Sigmoid colon (tissue), 6 donors: ENCODE measurements at regions not wholly inside any gene's neighbourhood (a gene's known extent, or its start where the extent isn't known, plus 50 kb on each side); places are given as distances from the start of the nearest gene placed in this dataset.

ENCODE experiments used
- DNase-seq: peaks from one replicate; pipeline ENCODE4 v3.0.0-alpha.2; 2019
- H3K27ac ChIP-seq, 4 donors: fragments of 200-600 bp; sonication (generic); one replicate each; pipeline ENCODE4 v1.5.1; 2016 to 2019; ENCODE audit warnings: mild to moderate bottlenecking in 1 of 4
- H3K27me3 ChIP-seq, 3 donors: fragments of 200-600 bp; sonication (generic); one replicate each; pipeline ENCODE4 v1.5.1; 2019; ENCODE audit warnings: mild to moderate bottlenecking in 1 of 3
- H3K36me3 ChIP-seq, 4 donors: fragments of 200-600 bp; sonication (generic); one replicate each; pipeline ENCODE4 v1.5.1; 2016 to 2019
- H3K4me1 ChIP-seq, 4 donors: fragments of 200-600 bp; sonication (generic); one replicate each; pipeline ENCODE4 v1.5.1; 2017 to 2019
- H3K4me3 ChIP-seq, 4 donors: fragments of 200-600 bp; sonication (generic); one replicate each; pipeline ENCODE4 v1.5.1; 2017 to 2019; ENCODE audit warnings: mild to moderate bottlenecking in 2 of 4, moderate library complexity in 1 of 4
- H3K9me3 ChIP-seq, 4 donors: fragments of 200-600 bp in 3 of 4; sonication (generic) in 3 of 4; one replicate each; pipeline versions ENCODE4 v1.5.1 to v1.6.1; 2013 to 2019
- EP300 ChIP-seq, 4 donors: sonication (generic); formaldehyde crosslinking; IDR thresholded peaks; one replicate each; pipeline ENCODE4 v1.6.1; 2017; ENCODE audit warnings: antibody characterized with exemption in 4 of 4
- POLR2A ChIP-seq, 2 donors: fragments of 450-650 bp; IDR thresholded peaks; one replicate each; pipeline ENCODE4 v1.6.1; 2016; ENCODE audit warnings: antibody characterized with exemption in 2 of 2, mild to moderate bottlenecking in 2 of 2, moderate library complexity in 2 of 2
- POLR2AphosphoS5 ChIP-seq, 4 donors: sonication (generic); formaldehyde crosslinking; IDR thresholded peaks; one replicate each; pipeline ENCODE4 v1.6.1; 2017; ENCODE audit warnings: antibody characterized with exemption in 4 of 4
- WGBS, 2 donors: extraction: QIAGEN DNeasy Blood & Tissue Kit; methylation state at CpG; one replicate each; pipeline ENCODE4 v1.1.7; 2013; 5-methylcytosine and 5-hydroxymethylcytosine counted together
- intact Hi-C: fragments of 100-400 bp; cut with DNase I; formaldehyde crosslinking; loops from one replicate; pipeline ENCODE4 v1.15.1; 2023
- TF ChIP-seq, protein P1 (sequence below), 4 experiments: fragments of 450-650 bp in 3 of 4; fragments of 200-600 bp in 1 of 4; IDR thresholded peaks; one replicate each; pipeline ENCODE4 v1.5.1; 2016 to 2019; ENCODE audit warnings: antibody characterized with exemption in 4 of 4, mild to moderate bottlenecking in 3 of 4, moderate library complexity in 2 of 4
- donor health status: healthy with polysubstance abuse.
- donor health status: healthy.

DNA sequence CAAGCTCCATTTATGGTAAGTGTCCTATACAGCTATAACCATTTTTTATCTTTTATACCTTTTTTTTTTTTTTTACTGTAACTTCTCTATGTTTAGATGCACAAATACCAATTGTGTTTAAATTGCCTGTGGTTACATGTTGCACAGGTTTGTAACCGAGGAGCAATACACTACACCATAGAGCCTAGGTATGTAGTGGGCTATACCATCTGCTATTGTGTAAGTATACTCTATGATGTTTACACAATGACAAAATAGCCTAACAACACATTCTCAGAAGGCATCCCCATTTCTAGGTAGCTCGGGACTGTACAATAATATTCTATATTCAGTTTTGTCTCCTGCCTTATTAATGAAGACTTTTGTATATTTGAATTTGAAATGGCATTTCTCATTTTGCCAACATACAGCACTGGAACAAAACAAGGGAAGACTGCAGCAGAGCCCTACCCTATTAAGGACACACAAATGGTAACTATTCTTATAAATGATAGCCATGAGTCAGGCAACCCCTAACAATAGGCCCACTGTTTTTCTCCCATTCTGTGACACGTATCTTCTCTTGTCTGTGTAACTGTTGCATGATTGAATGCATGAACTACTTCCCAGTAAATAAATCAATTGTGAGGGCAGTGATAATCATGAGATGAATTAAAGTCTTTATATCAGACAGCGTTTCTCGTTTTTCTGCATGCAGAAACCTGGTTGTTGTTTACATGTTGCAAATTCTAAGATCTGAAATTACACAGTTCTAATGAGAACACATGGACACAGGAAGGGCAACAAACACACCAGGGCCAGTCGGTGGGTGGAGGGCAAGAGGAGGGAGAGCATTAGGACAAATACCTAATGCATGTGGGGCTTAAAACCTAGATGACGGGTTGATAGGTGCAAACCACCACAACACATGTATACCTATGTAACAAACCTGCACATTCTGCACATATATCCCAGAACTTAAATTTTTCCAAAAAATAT, 173.9 kb downstream of the EPM2A start:
- H3K36me3 ChIP-seq: no peaks in the 10 kb centered on the region
- no peak overlapping the region for H3K27ac ChIP-seq
- intact Hi-C loops: no loop called here
- no peaks in the 10 kb centered on the region for H3K9me3 ChIP-seq
- no peaks in the 10 kb centered on the region for H3K27me3 ChIP-seq
- WGBS, 2 donors: 78 to 82% methylated on average over 7 of the region's 7 CpGs
- peaks cover 0 to 11% (median 6%) of the 10 kb centered on the region in 4 donors for H3K4me1 ChIP-seq
- no peak overlapping the region for H3K4me3 ChIP-seq
- no peak for DNase-seq
- TF ChIP-seq POLR2A (IDR thresholded peaks at IDR 0.05) (no peak), EP300 (IDR thresholded peaks at IDR 0.05) (no peak), POLR2AphosphoS5 (IDR thresholded peaks at IDR 0.05) (no peak)
- TF ChIP-seq, protein P1, sequence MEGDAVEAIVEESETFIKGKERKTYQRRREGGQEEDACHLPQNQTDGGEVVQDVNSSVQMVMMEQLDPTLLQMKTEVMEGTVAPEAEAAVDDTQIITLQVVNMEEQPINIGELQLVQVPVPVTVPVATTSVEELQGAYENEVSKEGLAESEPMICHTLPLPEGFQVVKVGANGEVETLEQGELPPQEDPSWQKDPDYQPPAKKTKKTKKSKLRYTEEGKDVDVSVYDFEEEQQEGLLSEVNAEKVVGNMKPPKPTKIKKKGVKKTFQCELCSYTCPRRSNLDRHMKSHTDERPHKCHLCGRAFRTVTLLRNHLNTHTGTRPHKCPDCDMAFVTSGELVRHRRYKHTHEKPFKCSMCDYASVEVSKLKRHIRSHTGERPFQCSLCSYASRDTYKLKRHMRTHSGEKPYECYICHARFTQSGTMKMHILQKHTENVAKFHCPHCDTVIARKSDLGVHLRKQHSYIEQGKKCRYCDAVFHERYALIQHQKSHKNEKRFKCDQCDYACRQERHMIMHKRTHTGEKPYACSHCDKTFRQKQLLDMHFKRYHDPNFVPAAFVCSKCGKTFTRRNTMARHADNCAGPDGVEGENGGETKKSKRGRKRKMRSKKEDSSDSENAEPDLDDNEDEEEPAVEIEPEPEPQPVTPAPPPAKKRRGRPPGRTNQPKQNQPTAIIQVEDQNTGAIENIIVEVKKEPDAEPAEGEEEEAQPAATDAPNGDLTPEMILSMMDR (IDR thresholded peaks at IDR 0.05): no peak

DNA sequence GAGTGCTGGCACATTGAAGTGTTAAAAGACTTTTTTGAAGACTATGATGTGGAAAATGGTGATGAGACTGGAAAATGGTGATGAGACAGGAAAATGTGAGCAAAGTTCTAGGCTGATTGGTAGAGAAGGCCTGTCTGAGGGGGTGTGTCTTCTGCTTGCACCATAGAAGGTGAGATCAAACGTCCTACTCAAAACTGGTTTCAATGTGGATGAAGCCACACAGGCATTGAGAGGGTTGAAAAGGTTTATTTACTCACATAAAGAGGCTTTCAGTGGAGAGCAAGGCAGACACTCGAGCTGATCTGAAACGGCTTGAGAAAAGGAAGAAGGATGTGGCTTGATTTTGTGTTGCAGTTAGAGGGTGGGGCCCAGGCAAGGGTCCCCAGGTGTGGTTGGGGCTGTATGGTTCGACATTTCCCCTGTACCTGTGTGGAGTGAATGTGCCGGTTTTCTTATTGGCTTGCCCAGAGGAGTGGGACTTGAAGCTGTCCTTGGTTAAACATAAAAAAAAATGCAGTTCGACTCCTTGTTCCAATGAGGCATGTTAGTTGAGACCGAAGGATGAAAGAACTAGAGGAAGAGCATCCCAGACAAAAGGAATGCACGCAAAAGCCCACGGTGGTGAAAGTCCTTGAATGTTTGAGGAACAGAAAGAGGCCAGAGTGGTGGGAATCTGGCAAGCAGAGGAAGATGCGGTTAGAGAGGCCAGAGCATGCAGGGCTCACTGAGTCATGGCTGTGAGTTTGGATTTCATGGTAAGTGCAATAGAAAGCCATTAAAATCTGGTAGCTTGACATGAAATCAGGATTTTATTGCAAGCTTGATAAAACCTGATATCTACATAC, 172.3 kb downstream of the EPM2A start:
- TF ChIP-seq EP300 (IDR thresholded peaks at IDR 0.05) (no peak), POLR2AphosphoS5 (IDR thresholded peaks at IDR 0.05) (no peak), POLR2A (IDR thresholded peaks at IDR 0.05) (no peak)
- TF ChIP-seq, protein P1 (IDR thresholded peaks at IDR 0.05): no peak
- Histone ChIP-seq H3K27me3 (no peaks in the 10 kb centered on the region), H3K4me1 (peaks cover 0 to 9% (median 6%) of the 10 kb centered on the region in 4 donors), H3K36me3 (no peaks in the 10 kb centered on the region), H3K9me3 (no peaks in the 10 kb centered on the region), H3K27ac (no peak overlapping the region), H3K4me3 (no peak overlapping the region)
- intact Hi-C loops: no loop called here
- DNase-seq: no peak
- WGBS, 2 donors: 69 to 74% methylated on average over 10 of the region's 10 CpGs

DNA sequence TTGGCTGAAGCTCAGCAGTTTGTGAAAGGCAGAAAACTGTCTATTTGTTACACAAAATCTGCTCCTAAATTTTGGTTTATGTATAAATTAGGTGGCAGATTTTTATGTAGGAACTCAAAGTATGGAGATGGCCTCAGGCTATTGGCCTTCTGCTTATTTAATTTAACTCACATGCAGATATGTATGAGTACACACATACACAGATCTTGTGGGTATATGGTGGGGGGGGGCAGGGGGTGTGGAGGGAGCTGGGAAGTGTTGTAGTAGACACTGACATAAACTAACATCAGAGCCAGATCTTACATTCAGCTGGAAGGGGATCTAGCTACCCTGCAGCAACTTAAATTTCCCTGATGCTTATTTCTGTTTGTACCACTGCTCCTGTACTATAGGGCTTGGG, 170.8 kb downstream of the EPM2A start:
- H3K4me3 ChIP-seq: no peak overlapping the region
- no peak for DNase-seq
- H3K4me1 ChIP-seq: peaks cover 0 to 9% (median 6%) of the 10 kb centered on the region in 4 donors
- H3K9me3 ChIP-seq: no peaks in the 10 kb centered on the region
- TF ChIP-seq EP300 (IDR thresholded peaks at IDR 0.05): no peak
- TF ChIP-seq, protein P1 (IDR thresholded peaks at IDR 0.05): no peak
- no peak for TF ChIP-seq POLR2A (IDR thresholded peaks at IDR 0.05)
- no peak for TF ChIP-seq POLR2AphosphoS5 (IDR thresholded peaks at IDR 0.05)
- no peaks in the 10 kb centered on the region for H3K27me3 ChIP-seq
- no peaks in the 10 kb centered on the region for H3K36me3 ChIP-seq
- no peak overlapping the region for H3K27ac ChIP-seq
- intact Hi-C loops: no loop called here

DNA sequence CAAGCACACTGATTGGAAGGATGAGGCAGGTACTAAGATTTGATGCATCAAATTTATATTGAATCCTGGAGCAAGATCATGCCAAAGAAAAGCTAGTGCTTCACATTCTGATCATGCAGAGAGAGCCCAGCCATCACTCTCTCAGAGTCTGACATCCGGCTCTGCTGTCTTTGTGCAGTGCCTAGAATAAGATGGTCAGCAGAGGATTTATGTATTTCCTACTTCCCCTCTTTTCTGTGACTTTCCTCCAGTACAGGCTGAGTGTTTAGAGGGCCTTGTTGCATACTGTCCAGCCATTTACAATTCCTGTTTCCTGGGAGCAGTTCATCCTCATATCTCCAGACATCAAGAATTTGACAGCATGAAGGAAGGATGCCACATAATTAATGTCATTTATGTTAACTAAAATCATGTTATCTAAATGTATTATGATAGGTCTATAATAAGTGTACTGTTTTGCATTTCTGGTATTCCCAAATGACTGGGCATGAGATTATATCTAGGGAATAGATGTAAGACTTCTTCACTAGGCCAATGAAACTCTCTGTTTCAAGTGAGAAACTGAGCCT, 167.6 kb downstream of the EPM2A start:
- intact Hi-C loops: no loop called here
- WGBS, 2 donors: 75 to 78% methylated on average over 1 of the region's 1 CpG

More for the DNA sequence above, 167.6 kb downstream of the EPM2A start:
- Histone ChIP-seq H3K4me1 (peaks cover 0 to 9% (median 6%) of the 10 kb centered on the region in 4 donors), H3K36me3 (no peaks in the 10 kb centered on the region), H3K4me3 (no peak overlapping the region), H3K27ac (no peak overlapping the region), H3K9me3 (no peaks in the 10 kb centered on the region), H3K27me3 (no peaks in the 10 kb centered on the region)
- DNase-seq: no peak
- TF ChIP-seq, protein P1 (IDR thresholded peaks at IDR 0.05): no peak
- TF ChIP-seq POLR2A (IDR thresholded peaks at IDR 0.05) (no peak), POLR2AphosphoS5 (IDR thresholded peaks at IDR 0.05) (no peak), EP300 (IDR thresholded peaks at IDR 0.05) (no peak)
